ENCODE measurements at regions not wholly inside any gene's neighbourhood (a gene's known extent, or its start where the extent isn't known, plus 50 kb on each side); places are given as distances from the start of the nearest gene placed in this dataset.

GRCh38 chr6:43922426-43923375 lies 152.7 kb downstream of the VEGFA start:
- H3K4me3 Mint-ChIP-seq (ENCODE audit: unreplicated experiment): no peak overlapping the region
- POLR2A ChIA-PET: no interaction called here
- no peak overlapping the region for H3K27ac Mint-ChIP-seq (ENCODE audit: low read depth, unreplicated experiment)
- TF ChIP-seq CTCF (IDR thresholded peaks at IDR 0.05; ENCODE audit: unreplicated experiment): no peak
- CTCF ChIA-PET: no interaction called here
- no peaks in the 10 kb centered on the region for H3K27me3 Mint-ChIP-seq (ENCODE audit: insufficient read depth, unreplicated experiment)
- no TSS peak for BruUV-seq (replicated peaks)
- no peaks in the 10 kb centered on the region for H3K9me3 Mint-ChIP-seq (ENCODE audit: unreplicated experiment)
- peaks cover 22% of the 10 kb centered on the region for H3K4me1 Mint-ChIP-seq (ENCODE audit: insufficient read depth, unreplicated experiment)
- no peaks in the 10 kb centered on the region for H3K36me3 Mint-ChIP-seq (ENCODE audit: insufficient read depth, unreplicated experiment)
- intact Hi-C loops (cut with micrococcal nuclease): no loop called here
- DNase-seq (ENCODE audit: unreplicated experiment): no peak

GRCh38 chr6:43921548-43922425 lies 151.8 kb downstream of the VEGFA start:
- POLR2A ChIA-PET: no interaction called here
- Mint-ChIP-seq H3K4me1 (ENCODE audit: insufficient read depth, unreplicated experiment) (peaks cover 13% of the 10 kb centered on the region), H3K4me3 (ENCODE audit: unreplicated experiment) (no peak overlapping the region), H3K36me3 (ENCODE audit: insufficient read depth, unreplicated experiment) (no peaks in the 10 kb centered on the region), H3K27me3 (ENCODE audit: insufficient read depth, unreplicated experiment) (no peaks in the 10 kb centered on the region), H3K27ac (ENCODE audit: low read depth, unreplicated experiment) (no peak overlapping the region), H3K9me3 (ENCODE audit: unreplicated experiment) (no peaks in the 10 kb centered on the region)
- DNase-seq (ENCODE audit: unreplicated experiment): no peak
- BruUV-seq (replicated peaks): no TSS peak
- intact Hi-C loops (cut with micrococcal nuclease): no loop called here
- no peak for TF ChIP-seq CTCF (IDR thresholded peaks at IDR 0.05; ENCODE audit: unreplicated experiment)
- CTCF ChIA-PET: interaction anchor here (0.8 kb wide), 1 partner anchor 157 kb away, joined by 4 read pairs; no protein-coding TSS in a partner anchor

GRCh38 chr6:43921039-43921438 lies 151.0 kb downstream of the VEGFA start:
- no peak for DNase-seq (ENCODE audit: unreplicated experiment)
- Mint-ChIP-seq H3K4me1 (ENCODE audit: insufficient read depth, unreplicated experiment) (peaks cover 7% of the 10 kb centered on the region), H3K36me3 (ENCODE audit: insufficient read depth, unreplicated experiment) (no peaks in the 10 kb centered on the region), H3K4me3 (ENCODE audit: unreplicated experiment) (no peak overlapping the region), H3K27ac (ENCODE audit: low read depth, unreplicated experiment) (no peak overlapping the region), H3K27me3 (ENCODE audit: insufficient read depth, unreplicated experiment) (no peaks in the 10 kb centered on the region), H3K9me3 (ENCODE audit: unreplicated experiment) (no peaks in the 10 kb centered on the region)
- BruUV-seq (replicated peaks): no TSS peak
- no peak for TF ChIP-seq CTCF (IDR thresholded peaks at IDR 0.05; ENCODE audit: unreplicated experiment)
- intact Hi-C loops (cut with micrococcal nuclease): no loop called here
- ChIA-PET POLR2A (interaction anchor here (0.5 kb wide), 1 partner anchor 150 kb away, joined by 4 read pairs; no protein-coding TSS in a partner anchor), CTCF (interaction anchor here (0.8 kb wide), 1 partner anchor 158 kb away, joined by 4 read pairs; no protein-coding TSS in a partner anchor)

- no peaks in the 10 kb centered on the region for H3K27me3 Mint-ChIP-seq (ENCODE audit: insufficient read depth, unreplicated experiment)
- intact Hi-C loops (cut with micrococcal nuclease): no loop called here
- BruUV-seq (replicated peaks): no TSS peak
- no peak for TF ChIP-seq CTCF (IDR thresholded peaks at IDR 0.05; ENCODE audit: unreplicated experiment)
- POLR2A ChIA-PET: no interaction called here
- no peaks in the 10 kb centered on the region for H3K9me3 Mint-ChIP-seq (ENCODE audit: unreplicated experiment)
- no peaks in the 10 kb centered on the region for H3K36me3 Mint-ChIP-seq (ENCODE audit: insufficient read depth, unreplicated experiment)
- no peak for DNase-seq (ENCODE audit: unreplicated experiment)
- no peak overlapping the region for H3K4me3 Mint-ChIP-seq (ENCODE audit: unreplicated experiment)
- H3K27ac Mint-ChIP-seq (ENCODE audit: low read depth, unreplicated experiment): no peak overlapping the region
- peaks cover 7% of the 10 kb centered on the region for H3K4me1 Mint-ChIP-seq (ENCODE audit: insufficient read depth, unreplicated experiment)
- CTCF ChIA-PET: no interaction called here
Observed at GRCh38 chr6:43919774-43920173, 149.8 kb downstream of the VEGFA start.

Data from MCF 10A (cell line).